GM21360 (cell line): ENCODE measurements at regions not wholly inside any gene's neighbourhood (a gene's known extent, or its start where the extent isn't known, plus 50 kb on each side); places are given as distances from the start of the nearest gene placed in this dataset.
"Not testable (repeated sequence)": the region's sequence is repeated elsewhere in the genome, so short reads cannot be mapped to it uniquely, and the experiment has no call there.

Experiments used
- ATAC-seq: cut with Tn5 transposase; IDR thresholded peaks from one replicate; pipeline ENCODE4 v1.9.1; 2021; ENCODE audit warnings: mild to moderate bottlenecking, moderate library complexity; ENCODE audit not compliant: unreplicated experiment

DNA sequence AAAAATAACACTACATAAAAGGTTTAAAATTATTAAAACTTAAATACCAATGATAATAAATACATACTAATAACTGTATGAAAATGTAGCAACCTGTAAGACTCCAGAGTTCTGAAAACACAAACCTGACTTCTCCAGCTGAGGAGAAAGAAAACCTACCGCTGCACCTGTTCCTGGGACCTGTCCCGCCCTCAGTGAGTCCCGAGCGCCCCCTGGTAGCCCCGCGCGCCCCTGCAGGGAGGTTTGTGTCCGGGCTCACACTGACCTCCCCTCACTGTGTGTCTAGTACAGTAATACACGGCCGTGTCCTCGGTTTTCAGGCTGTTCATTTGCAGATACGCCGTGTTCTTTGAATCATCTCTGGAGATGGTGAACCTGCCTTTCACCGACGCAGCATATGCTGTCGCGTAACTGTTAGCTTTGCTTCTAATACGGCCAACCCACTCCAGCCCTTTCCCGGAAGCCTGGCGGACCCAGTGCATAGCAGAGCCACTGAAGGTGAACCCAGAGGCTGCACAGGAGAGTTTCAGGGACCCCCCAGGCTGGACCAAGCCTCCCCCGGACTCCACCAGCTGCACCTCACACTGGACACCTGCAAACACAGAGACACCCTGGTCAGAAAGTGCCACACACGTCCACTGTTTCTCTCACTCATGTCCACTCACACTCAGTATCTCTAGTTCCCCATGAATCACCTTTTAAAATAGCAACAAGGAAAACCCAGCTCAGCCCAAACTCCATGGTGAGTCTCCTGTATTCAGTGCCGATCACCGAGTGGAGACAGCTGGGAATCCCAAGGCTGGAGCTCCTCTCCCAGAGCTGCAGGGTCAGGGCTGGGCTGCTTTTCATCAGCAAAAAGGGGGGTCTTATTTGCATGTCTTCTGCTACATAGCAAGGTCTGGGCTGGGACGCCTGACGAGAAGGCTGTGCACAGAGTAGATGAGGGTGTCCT, 1276.3 kb downstream of the TMEM121 start:
- no peak for ATAC-seq

DNA sequence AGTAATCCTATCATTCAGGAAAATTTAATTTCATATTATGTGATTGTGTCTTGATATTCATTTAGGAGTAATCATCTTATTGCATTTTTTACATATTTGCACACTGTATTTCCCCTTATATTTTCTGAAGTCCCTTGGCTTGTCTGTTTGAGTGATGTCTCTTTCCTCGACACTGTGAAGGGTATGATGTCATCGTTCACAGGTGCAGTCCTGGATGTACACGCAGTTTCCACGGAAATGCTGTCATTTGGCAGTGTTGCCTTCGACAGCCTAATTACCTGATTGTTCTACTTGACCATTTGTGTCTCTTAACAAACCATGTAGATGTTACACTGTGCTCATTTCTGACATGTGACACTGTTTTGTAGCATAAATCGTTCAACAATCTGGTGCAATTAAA, 1277.0 kb downstream of the TMEM121 start:
- no peak for ATAC-seq

- ATAC-seq = no peak
Observed at GRCh38 chr14:106807493-106807892, 1281.1 kb downstream of the TMEM121 start.

GRCh38 chr14:106808458-106808857, 1282.1 kb downstream of the TMEM121 start:
- no peak for ATAC-seq

DNA sequence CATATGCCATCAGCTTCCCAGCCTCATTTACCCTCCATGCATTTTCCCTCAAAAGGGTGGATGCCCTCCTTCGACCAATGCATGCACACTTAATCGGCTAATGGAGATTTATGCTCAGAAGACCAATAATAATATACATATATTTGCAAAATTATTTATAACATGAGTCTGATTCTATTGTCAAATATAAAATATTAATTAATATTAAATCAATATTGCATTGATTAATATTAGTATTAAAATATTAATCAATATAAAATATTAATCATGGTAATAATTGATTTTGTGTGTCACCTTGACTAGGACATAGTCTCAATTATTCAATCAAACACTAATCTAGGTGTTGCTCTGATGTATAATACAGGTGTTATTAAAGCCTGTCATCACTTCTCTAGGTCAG, 1282.5 kb downstream of the TMEM121 start:
- ATAC-seq = no peak

DNA sequence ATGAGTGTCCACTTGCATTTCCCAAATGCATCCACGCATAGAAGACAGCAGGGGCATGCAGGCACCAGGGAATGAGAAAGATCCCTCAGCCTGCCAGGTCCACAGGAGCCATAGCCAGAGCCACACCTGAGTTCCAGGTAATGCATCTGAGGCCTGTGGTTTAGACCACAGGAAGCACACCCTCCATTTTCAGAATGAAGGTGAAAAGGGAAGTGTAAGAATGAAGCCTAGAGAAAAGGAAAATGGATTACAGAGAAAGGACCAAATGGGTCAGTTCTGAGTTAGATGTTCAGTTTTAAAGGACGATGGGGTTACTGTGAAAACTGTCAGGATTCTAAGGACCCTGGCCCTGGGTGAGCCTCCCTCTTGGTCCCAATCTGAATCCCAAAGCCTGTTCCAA, 1283.2 kb downstream of the TMEM121 start:
- ATAC-seq = no peak

GRCh38 chr14:106810168-106810567, 1283.8 kb downstream of the TMEM121 start:
- not testable (repeated sequence) for ATAC-seq

GRCh38 chr14:106811162-106811561, 1284.8 kb downstream of the TMEM121 start:
- ATAC-seq = no peak

GRCh38 chr14:106812788-106813476, 1286.5 kb downstream of the TMEM121 start:
- ATAC-seq = no peak

GRCh38 chr14:106813477-106813823, 1287.1 kb downstream of the TMEM121 start:
- no peak for ATAC-seq

DNA sequence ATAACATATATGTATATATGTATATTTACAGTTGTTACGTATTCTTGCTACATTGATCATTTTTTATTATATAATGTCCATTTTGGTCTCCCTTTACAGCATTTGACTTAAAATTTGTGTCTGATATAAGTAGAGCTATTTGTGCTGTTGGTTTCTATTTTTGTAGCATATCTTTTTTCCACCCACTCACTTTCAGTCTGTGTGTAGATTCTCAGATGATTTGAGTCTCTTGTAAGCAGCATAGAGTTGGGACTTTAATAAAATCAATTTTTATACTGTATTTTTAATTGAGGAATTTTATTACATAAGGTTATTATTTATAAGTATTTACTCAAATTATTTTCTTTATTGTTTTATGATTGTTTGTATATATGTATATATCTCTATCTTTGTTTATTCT, 1293.7 kb downstream of the TMEM121 start:
- ATAC-seq = no peak

GRCh38 chr14:106821119-106821518, 1294.7 kb downstream of the TMEM121 start:
- no peak for ATAC-seq

GRCh38 chr14:106822905-106823304, 1296.5 kb downstream of the TMEM121 start:
- ATAC-seq = no peak

GRCh38 chr14:106823552-106823951, 1297.2 kb downstream of the TMEM121 start:
- no peak for ATAC-seq

GRCh38 chr14:106826833-106827369, 1300.5 kb downstream of the TMEM121 start:
- ATAC-seq = no peak

DNA sequence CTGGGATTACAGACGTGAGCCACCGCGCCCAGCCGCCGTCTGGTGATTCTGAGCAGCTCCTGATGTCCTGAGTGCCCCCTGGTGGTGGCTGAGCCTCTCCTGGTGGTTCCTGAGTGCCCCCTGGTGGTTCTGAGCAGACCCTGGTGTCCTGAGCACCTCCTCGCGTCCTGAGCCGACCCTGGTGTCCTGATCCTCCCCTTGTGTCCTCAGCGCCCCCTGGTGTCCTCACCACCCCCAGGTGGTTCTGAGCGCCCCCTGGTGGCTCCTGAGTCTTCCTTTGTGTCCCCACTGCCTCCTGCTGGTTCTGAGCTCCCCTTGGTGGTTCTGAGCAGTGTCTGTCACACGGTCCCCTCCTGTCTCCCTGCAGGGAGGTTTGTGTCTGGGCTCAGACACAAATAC, 1304.9 kb downstream of the TMEM121 start:
- peak; percentile 76 for ATAC-seq

GRCh38 chr14:106837870-106838269, 1311.5 kb downstream of the TMEM121 start:
- ATAC-seq = no peak

GRCh38 chr14:106838991-106839769, 1312.8 kb downstream of the TMEM121 start:
- no peak for ATAC-seq

DNA sequence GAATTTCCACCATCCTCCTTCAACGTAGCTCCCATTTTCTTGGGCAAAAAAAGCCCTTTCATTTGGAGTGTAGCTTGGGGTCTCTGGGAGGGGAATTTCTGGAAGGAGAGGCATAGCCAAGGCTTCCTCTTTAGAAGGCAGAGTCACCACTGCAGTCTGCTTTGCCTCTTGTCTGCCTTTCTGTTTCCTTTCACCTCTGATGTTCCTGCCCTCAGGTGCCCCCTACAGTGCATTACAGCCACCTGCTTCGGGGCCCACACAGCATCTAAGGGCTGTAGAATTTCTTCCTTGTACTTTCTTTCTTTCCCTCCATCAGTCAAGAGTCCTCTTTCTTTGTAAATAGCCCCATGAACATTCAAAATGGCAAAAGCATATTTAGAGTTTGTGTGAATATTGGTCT, 1313.9 kb downstream of the TMEM121 start:
- no peak for ATAC-seq

- ATAC-seq = no peak
Observed at GRCh38 chr14:106840991-106841390, 1314.6 kb downstream of the TMEM121 start.

GRCh38 chr14:106841701-106842100, 1315.3 kb downstream of the TMEM121 start:
- ATAC-seq = no peak
